Breast epithelium (tissue), 3 donors: ENCODE measurements at regions not wholly inside any gene's neighbourhood (a gene's known extent, or its start where the extent isn't known, plus 50 kb on each side); places are given as distances from the start of the nearest gene placed in this dataset.

Source experiments
- POLR2A ChIP-seq: fragments of 450-650 bp; IDR thresholded peaks from one replicate; pipeline ENCODE4 v1.6.1; 2016; ENCODE audit warnings: antibody characterized with exemption, mild to moderate bottlenecking, moderate library complexity
- POLR2AphosphoS5 ChIP-seq, 3 donors: sonication (generic); formaldehyde crosslinking; IDR thresholded peaks; one replicate each; pipeline ENCODE4 v1.6.1; 2017; ENCODE audit warnings: antibody characterized with exemption in 3 of 3
- TF ChIP-seq, protein P1 (sequence below), 3 donors: fragments of 450-650 bp; IDR thresholded peaks; one replicate each; pipeline ENCODE4 v1.5.1; 2016 to 2017; ENCODE audit warnings: antibody characterized with exemption in 3 of 3, mild to moderate bottlenecking in 3 of 3, moderate library complexity in 3 of 3

DNA sequence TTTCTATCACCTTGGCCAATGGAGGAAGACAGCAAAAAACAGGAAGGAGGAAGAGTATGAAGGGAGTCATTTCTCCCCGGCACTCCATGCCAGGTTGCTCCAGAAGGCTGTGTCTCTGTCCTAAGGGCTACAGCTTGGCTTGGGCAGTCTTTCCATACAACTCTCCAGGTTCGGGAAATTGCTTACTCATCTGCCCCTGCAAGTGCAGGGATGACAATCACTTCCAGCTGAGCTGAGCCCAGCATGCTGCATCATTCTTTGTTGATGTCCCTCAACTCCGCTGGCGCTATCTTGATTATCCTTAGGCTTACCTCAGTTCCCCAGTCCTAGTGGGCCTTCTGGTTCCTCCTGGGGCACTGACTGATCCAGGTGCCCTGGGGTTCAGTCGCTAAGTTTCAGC, 86.9 kb upstream of the COPS8 start:
- TF ChIP-seq, protein P1, sequence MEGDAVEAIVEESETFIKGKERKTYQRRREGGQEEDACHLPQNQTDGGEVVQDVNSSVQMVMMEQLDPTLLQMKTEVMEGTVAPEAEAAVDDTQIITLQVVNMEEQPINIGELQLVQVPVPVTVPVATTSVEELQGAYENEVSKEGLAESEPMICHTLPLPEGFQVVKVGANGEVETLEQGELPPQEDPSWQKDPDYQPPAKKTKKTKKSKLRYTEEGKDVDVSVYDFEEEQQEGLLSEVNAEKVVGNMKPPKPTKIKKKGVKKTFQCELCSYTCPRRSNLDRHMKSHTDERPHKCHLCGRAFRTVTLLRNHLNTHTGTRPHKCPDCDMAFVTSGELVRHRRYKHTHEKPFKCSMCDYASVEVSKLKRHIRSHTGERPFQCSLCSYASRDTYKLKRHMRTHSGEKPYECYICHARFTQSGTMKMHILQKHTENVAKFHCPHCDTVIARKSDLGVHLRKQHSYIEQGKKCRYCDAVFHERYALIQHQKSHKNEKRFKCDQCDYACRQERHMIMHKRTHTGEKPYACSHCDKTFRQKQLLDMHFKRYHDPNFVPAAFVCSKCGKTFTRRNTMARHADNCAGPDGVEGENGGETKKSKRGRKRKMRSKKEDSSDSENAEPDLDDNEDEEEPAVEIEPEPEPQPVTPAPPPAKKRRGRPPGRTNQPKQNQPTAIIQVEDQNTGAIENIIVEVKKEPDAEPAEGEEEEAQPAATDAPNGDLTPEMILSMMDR (IDR thresholded peaks at IDR 0.05), result no peak
- TF ChIP-seq POLR2A, result no peak
- TF ChIP-seq POLR2AphosphoS5 (IDR thresholded peaks at IDR 0.05), result no peak
